Trophoblast cell (in vitro differentiated cells and primary cell): ENCODE measurements at regions not wholly inside any gene's neighbourhood (a gene's known extent, or its start where the extent isn't known, plus 50 kb on each side); places are given as distances from the start of the nearest gene placed in this dataset.

Source experiments
- DNase-seq, 2 donors: peaks; one replicate each; pipeline ENCODE4 v3.0.0-alpha.2; 2016
- H2AFZ ChIP-seq: 2 replicates; pipeline ENCODE4 v1.6.1; 2013; ENCODE audit warnings: low read length, moderate library complexity, mild to moderate bottlenecking; ENCODE audit not compliant: insufficient read depth, poor library complexity
- H2AK5ac ChIP-seq: 2 replicates; pipeline ENCODE4 v1.6.1; 2013; ENCODE audit warnings: mild to moderate bottlenecking, low read length
- H2BK120ac ChIP-seq: 2 replicates; pipeline ENCODE4 v1.6.1; 2013; ENCODE audit warnings: low read length, mild to moderate bottlenecking, moderate library complexity; ENCODE audit not compliant: insufficient read depth, poor library complexity
- H2BK12ac ChIP-seq: 2 replicates; pipeline ENCODE4 v1.6.1; 2013; ENCODE audit warnings: mild to moderate bottlenecking, low read length, moderate library complexity
- H2BK5ac ChIP-seq: 2 replicates; pipeline ENCODE4 v1.6.1; 2013; ENCODE audit warnings: low read length, low read depth, moderate library complexity, mild to moderate bottlenecking; ENCODE audit not compliant: poor library complexity
- H3K14ac ChIP-seq: 2 replicates; pipeline ENCODE4 v1.6.1; 2013; ENCODE audit warnings: mild to moderate bottlenecking, low read length
- H3K18ac ChIP-seq: 2 replicates; pipeline ENCODE4 v1.6.1; 2013; ENCODE audit warnings: mild to moderate bottlenecking, low read length
- H3K23ac ChIP-seq: 2 replicates; pipeline ENCODE4 v1.6.1; 2013; ENCODE audit warnings: low read length
- H3K27ac ChIP-seq: 2 replicates; pipeline ENCODE4 v1.5.1; 2013; ENCODE audit warnings: low read depth, mild to moderate bottlenecking, inconsistent platforms, low read length, moderate library complexity
- H3K27me3 ChIP-seq: 2 replicates; pipeline ENCODE4 v1.6.1; 2013; ENCODE audit warnings: inconsistent platforms, mild to moderate bottlenecking, low read length, moderate library complexity; ENCODE audit not compliant: insufficient read depth
- H3K36me3 ChIP-seq, 2 experiments: 1 replicate in 1 of 2; 2 replicates in 1 of 2; pipeline ENCODE4 v1.6.1; 2013; ENCODE audit warnings: low read length in 2 of 2, mild to moderate bottlenecking in 2 of 2, moderate library complexity in 1 of 2; ENCODE audit not compliant: insufficient read depth in 2 of 2, control insufficient read depth in 1 of 2
- H3K4ac ChIP-seq: 2 replicates; pipeline ENCODE4 v1.6.1; 2013; ENCODE audit warnings: low read depth, mild to moderate bottlenecking, low read length, moderate library complexity
- H3K4me1 ChIP-seq, 2 experiments: 1 replicate in 1 of 2; 2 replicates in 1 of 2; pipeline ENCODE4 v1.6.1; 2013; ENCODE audit warnings: low read length in 2 of 2, mild to moderate bottlenecking in 2 of 2, moderate library complexity in 1 of 2; ENCODE audit not compliant: insufficient read depth in 2 of 2, control insufficient read depth in 1 of 2
- H3K4me2 ChIP-seq: 2 replicates; pipeline ENCODE4 v1.6.1; 2013; ENCODE audit warnings: inconsistent platforms, mild to moderate bottlenecking, low read length, moderate library complexity
- H3K4me3 ChIP-seq: 2 replicates; pipeline ENCODE4 v1.5.1; 2013; ENCODE audit warnings: mild to moderate bottlenecking, low read depth, low read length, inconsistent platforms
- H3K79me1 ChIP-seq: one replicate; pipeline ENCODE4 v1.6.1; 2013; ENCODE audit warnings: low read length
- H3K79me2 ChIP-seq: 2 replicates; pipeline ENCODE4 v1.6.1; 2013; ENCODE audit warnings: low read length, mild to moderate bottlenecking; ENCODE audit not compliant: control insufficient read depth, insufficient read depth, poor library complexity
- H3K9ac ChIP-seq: 2 replicates; pipeline ENCODE4 v1.6.1; 2013; ENCODE audit warnings: mild to moderate bottlenecking, low read length
- H3K9me3 ChIP-seq: 2 replicates; pipeline ENCODE4 v1.6.1; 2013; ENCODE audit warnings: low read depth, mild to moderate bottlenecking, control low read depth, inconsistent platforms, low read length; ENCODE audit not compliant: insufficient read depth
- H4K12ac ChIP-seq: 2 replicates; pipeline ENCODE4 v1.6.1; 2013; ENCODE audit warnings: low read depth, mild to moderate bottlenecking, low read length, moderate library complexity
- H4K8ac ChIP-seq: 2 replicates; pipeline ENCODE4 v1.6.1; 2013; ENCODE audit warnings: low read depth, mild to moderate bottlenecking, low read length, moderate library complexity
- H4K91ac ChIP-seq: one replicate; pipeline ENCODE4 v1.6.1; 2013; ENCODE audit warnings: low read depth, mild to moderate bottlenecking, low read length, moderate library complexity
- WGBS: extraction: QIAGEN DNeasy Blood & Tissue Kit; methylation state at CpG from one replicate; pipeline ENCODE4 v1.1.7; 2013; ENCODE audit warnings: missing lambda C conversion rate; ENCODE audit not compliant: insufficient read length, insufficient coverage; ENCODE audit errors: extremely low coverage; 5-methylcytosine and 5-hydroxymethylcytosine counted together

DNA sequence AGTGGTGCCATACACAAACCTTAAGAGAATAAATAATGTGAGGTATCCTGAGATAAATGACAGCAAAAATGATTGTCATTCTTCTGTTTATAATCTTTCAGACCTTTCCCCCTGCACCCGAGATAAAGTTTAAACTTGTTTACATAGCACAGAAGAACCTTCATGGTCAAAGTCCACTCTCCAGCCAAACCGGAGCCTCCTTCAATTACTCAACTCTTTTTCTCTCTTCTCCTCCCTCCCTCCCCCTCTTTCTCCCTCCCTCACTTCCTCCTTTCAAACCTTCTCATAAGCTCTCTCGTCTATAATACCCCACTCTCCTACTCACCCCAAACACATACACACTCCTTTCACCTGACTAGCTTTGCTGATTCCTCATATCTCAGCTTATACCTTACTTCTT lies 198.9 kb downstream of the EFHB start:
- peaks cover 0 to 3% of the 10 kb centered on the region in 2 experiments for H3K4me1 ChIP-seq
- no peak overlapping the region for H3K18ac ChIP-seq
- WGBS, result 100% methylated on average over 1 of the region's 3 CpGs
- H3K79me2 ChIP-seq, result no peaks in the 10 kb centered on the region
- H4K12ac ChIP-seq, result no peak overlapping the region
- H3K23ac ChIP-seq, result no peak overlapping the region
- no peaks in the 10 kb centered on the region for H3K36me3 ChIP-seq
- H2AFZ ChIP-seq, result no peak overlapping the region
- H2BK12ac ChIP-seq, result no peak overlapping the region
- no peak overlapping the region for H2BK120ac ChIP-seq
- H3K14ac ChIP-seq, result no peak overlapping the region
- no peak overlapping the region for H3K9ac ChIP-seq
- H3K4me2 ChIP-seq, result no peak overlapping the region
- H4K8ac ChIP-seq, result no peak overlapping the region
- H2BK5ac ChIP-seq, result no peak overlapping the region
- H3K27ac ChIP-seq, result no peak overlapping the region
- no peak overlapping the region for H3K4ac ChIP-seq
- no peak overlapping the region for H4K91ac ChIP-seq
- H2AK5ac ChIP-seq, result no peak overlapping the region
- no peaks in the 10 kb centered on the region for H3K27me3 ChIP-seq
- H3K79me1 ChIP-seq, result no peaks in the 10 kb centered on the region
- H3K4me3 ChIP-seq, result no peak overlapping the region
- no peak for DNase-seq
- H3K9me3 ChIP-seq, result peaks cover 2% of the 10 kb centered on the region

DNA sequence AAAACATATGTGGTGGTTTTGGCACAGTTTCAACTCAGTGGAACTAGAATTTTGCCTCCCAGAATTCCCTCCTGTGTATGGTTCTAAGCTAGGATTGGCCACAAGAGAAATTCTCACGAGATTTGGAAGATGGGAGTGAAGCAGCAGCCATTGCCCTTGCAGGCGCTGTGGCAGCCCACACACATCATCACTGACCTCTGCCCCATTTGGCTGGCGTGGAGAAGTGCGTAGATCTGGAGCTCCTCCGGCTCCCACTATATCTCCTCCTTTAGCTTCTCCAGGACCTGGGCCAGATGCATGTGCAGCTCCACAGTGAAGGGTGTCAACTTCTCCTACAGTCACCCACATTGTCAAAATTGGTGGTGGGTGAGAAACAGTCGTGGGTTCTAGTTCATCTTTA lies 199.6 kb downstream of the EFHB start:
- no peak overlapping the region for H2AFZ ChIP-seq
- H4K91ac ChIP-seq, result no peak overlapping the region
- H3K9ac ChIP-seq, result no peak overlapping the region
- peak overlapping the region; percentile 1 for H3K4me2 ChIP-seq
- peaks cover 2% of the 10 kb centered on the region for H3K9me3 ChIP-seq
- no peak overlapping the region for H4K12ac ChIP-seq
- H2AK5ac ChIP-seq, result no peak overlapping the region
- no peak overlapping the region for H3K23ac ChIP-seq
- H3K4me3 ChIP-seq, result no peak overlapping the region
- no peak overlapping the region for H3K27ac ChIP-seq
- H3K36me3 ChIP-seq, result no peaks in the 10 kb centered on the region
- H2BK12ac ChIP-seq, result no peak overlapping the region
- H3K79me1 ChIP-seq, result no peaks in the 10 kb centered on the region
- peak in 1 of 2 donors; percentile 24 for DNase-seq
- H2BK5ac ChIP-seq, result no peak overlapping the region
- no CpG with 5 or more reads among the region's 6 CpGs for WGBS
- H4K8ac ChIP-seq, result no peak overlapping the region
- H3K27me3 ChIP-seq, result no peaks in the 10 kb centered on the region
- H3K4ac ChIP-seq, result no peak overlapping the region
- H3K4me1 ChIP-seq, result peaks cover 0 to 3% of the 10 kb centered on the region in 2 experiments
- H3K14ac ChIP-seq, result no peak overlapping the region
- no peaks in the 10 kb centered on the region for H3K79me2 ChIP-seq
- H2BK120ac ChIP-seq, result no peak overlapping the region
- H3K18ac ChIP-seq, result no peak overlapping the region

DNA sequence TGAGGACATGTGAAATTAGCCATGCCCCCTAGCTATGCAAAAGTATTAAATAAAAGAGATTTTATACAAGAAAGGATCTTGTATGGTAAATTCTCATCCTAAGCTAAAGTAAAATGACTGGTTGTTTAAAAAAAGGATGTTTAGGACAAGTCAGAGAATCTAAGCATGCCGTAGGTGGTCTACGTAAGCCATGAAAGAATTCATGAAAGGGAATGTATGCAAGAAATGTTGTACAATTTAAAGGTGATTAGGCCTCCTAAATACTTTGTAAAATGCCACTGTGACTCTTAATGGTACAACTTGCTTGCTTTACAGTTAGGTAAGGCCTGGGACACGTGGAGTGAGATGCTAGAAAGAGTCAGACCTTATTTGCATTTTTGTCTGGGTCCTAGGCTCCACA lies 209.0 kb downstream of the EFHB start:
- H2AFZ ChIP-seq, result no peak overlapping the region
- no peak overlapping the region for H3K14ac ChIP-seq
- no peak overlapping the region for H3K4ac ChIP-seq
- no peaks in the 10 kb centered on the region for H3K4me1 ChIP-seq
- no peaks in the 10 kb centered on the region for H3K27me3 ChIP-seq
- H3K27ac ChIP-seq, result no peak overlapping the region
- H3K4me3 ChIP-seq, result no peak overlapping the region
- no peak overlapping the region for H3K23ac ChIP-seq
- H4K91ac ChIP-seq, result no peak overlapping the region
- no CpG with 5 or more reads among the region's 3 CpGs for WGBS
- no peaks in the 10 kb centered on the region for H3K9me3 ChIP-seq
- no peak overlapping the region for H2AK5ac ChIP-seq
- H2BK12ac ChIP-seq, result no peak overlapping the region
- no peak overlapping the region for H2BK5ac ChIP-seq
- no peak overlapping the region for H3K9ac ChIP-seq
- H4K12ac ChIP-seq, result no peak overlapping the region
- no peak overlapping the region for H2BK120ac ChIP-seq
- peak in 1 of 2 donors; percentile 37 for DNase-seq
- no peaks in the 10 kb centered on the region for H3K36me3 ChIP-seq
- no peak overlapping the region for H4K8ac ChIP-seq
- H3K18ac ChIP-seq, result no peak overlapping the region
- no peak overlapping the region for H3K4me2 ChIP-seq
- H3K79me2 ChIP-seq, result no peaks in the 10 kb centered on the region
- no peaks in the 10 kb centered on the region for H3K79me1 ChIP-seq

DNA sequence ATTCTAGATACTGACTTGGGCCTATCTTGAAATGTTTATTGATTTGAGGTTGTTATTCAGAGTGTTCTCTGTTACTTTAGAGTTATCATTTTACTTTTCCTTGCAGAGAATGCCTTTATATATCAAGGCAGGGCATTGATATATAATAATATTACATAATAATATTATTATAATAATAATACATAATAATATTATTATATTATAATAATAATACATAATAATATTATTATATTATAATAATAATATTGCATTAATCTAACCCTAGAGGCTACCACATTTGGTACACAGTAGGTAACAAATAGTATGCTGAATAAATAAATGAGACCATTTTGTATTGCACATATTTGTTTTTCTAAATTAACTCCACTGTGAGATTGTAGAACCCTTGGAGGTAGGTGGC lies 216.3 kb downstream of the EFHB start:
- no peak overlapping the region for H4K8ac ChIP-seq
- H3K36me3 ChIP-seq, result no peaks in the 10 kb centered on the region
- H2BK5ac ChIP-seq, result no peak overlapping the region
- H3K9ac ChIP-seq, result no peak overlapping the region
- no peaks in the 10 kb centered on the region for H3K9me3 ChIP-seq
- no peak overlapping the region for H2BK12ac ChIP-seq
- no peaks in the 10 kb centered on the region for H3K79me2 ChIP-seq
- no peak overlapping the region for H3K23ac ChIP-seq
- H2AK5ac ChIP-seq, result no peak overlapping the region
- H3K27ac ChIP-seq, result no peak overlapping the region
- no peak overlapping the region for H4K91ac ChIP-seq
- H3K4me2 ChIP-seq, result no peak overlapping the region
- H2BK120ac ChIP-seq, result no peak overlapping the region
- no peak for DNase-seq
- H3K79me1 ChIP-seq, result no peaks in the 10 kb centered on the region
- H4K12ac ChIP-seq, result no peak overlapping the region
- no peaks in the 10 kb centered on the region for H3K27me3 ChIP-seq
- H3K18ac ChIP-seq, result no peak overlapping the region
- no peak overlapping the region for H3K4me3 ChIP-seq
- no peak overlapping the region for H3K14ac ChIP-seq
- no peak overlapping the region for H3K4ac ChIP-seq
- H2AFZ ChIP-seq, result no peak overlapping the region
- no peaks in the 10 kb centered on the region for H3K4me1 ChIP-seq
